HFFc6 (cell line): ENCODE measurements at regions not wholly inside any gene's neighbourhood (a gene's known extent, or its start where the extent isn't known, plus 50 kb on each side); places are given as distances from the start of the nearest gene placed in this dataset.

Experiments used
- DNase-seq: peaks from one replicate; pipeline ENCODE4 v3.0.0-alpha.2; 2018
- H3K27ac Mint-ChIP-seq: 2 replicates; pipeline ENCODE4 v1.8.0; 2020; ENCODE audit warnings: mild to moderate bottlenecking, mixed read lengths
- H3K27me3 Mint-ChIP-seq: 2 replicates; pipeline ENCODE4 v1.8.0; 2021; ENCODE audit warnings: mild to moderate bottlenecking, moderate library complexity, mixed read lengths; ENCODE audit not compliant: insufficient read depth
- H3K36me3 Mint-ChIP-seq: 2 replicates; pipeline ENCODE4 v1.8.0; 2021; ENCODE audit warnings: low read depth, mixed read lengths
- H3K4me1 Mint-ChIP-seq: 2 replicates; pipeline ENCODE4 v1.8.0; 2020; ENCODE audit warnings: low read depth, mixed read lengths
- H3K4me3 Mint-ChIP-seq: 2 replicates; pipeline ENCODE4 v1.8.0; 2020; ENCODE audit warnings: mild to moderate bottlenecking, moderate library complexity, mixed read lengths
- H3K9me3 Mint-ChIP-seq: 2 replicates; pipeline ENCODE4 v1.8.0; 2020; ENCODE audit warnings: mild to moderate bottlenecking, mixed read lengths
- CTCF ChIP-seq: fragments of 200-600 bp; sonication (generic); IDR thresholded peaks from 2 replicates; pipeline ENCODE4 v1.5.0; 2021; ENCODE audit warnings: antibody characterized with exemption, mild to moderate bottlenecking

GRCh38 chr1:199411506-199411905 lies 616.0 kb upstream of the NR5A2 start:
- peaks cover 3% of the 10 kb centered on the region for H3K9me3 Mint-ChIP-seq
- H3K36me3 Mint-ChIP-seq = no peaks in the 10 kb centered on the region
- H3K27me3 Mint-ChIP-seq = no peaks in the 10 kb centered on the region
- no peak overlapping the region for H3K27ac Mint-ChIP-seq
- DNase-seq = no peak
- H3K4me1 Mint-ChIP-seq = no peaks in the 10 kb centered on the region
- no peak for TF ChIP-seq CTCF
- H3K4me3 Mint-ChIP-seq = no peak overlapping the region

- peak; percentile 54 for DNase-seq
- Mint-ChIP-seq H3K4me1 (no peaks in the 10 kb centered on the region; the same call in 1 of the 2 replicates), H3K4me3 (no peak overlapping the region), H3K9me3 (peaks cover 1% of the 10 kb centered on the region), H3K36me3 (no peaks in the 10 kb centered on the region), H3K27me3 (no peaks in the 10 kb centered on the region; the same call in 1 of the 2 replicates), H3K27ac (no peak overlapping the region)
- peak; percentile 75 for TF ChIP-seq CTCF
Measured at GRCh38 chr1:199422206-199422605, 605.3 kb upstream of the NR5A2 start.

- Mint-ChIP-seq H3K9me3 (peaks cover 5% of the 10 kb centered on the region; the same call in 1 of the 2 replicates), H3K27ac (no peak overlapping the region), H3K4me3 (no peak overlapping the region), H3K4me1 (no peaks in the 10 kb centered on the region), H3K36me3 (no peaks in the 10 kb centered on the region), H3K27me3 (peaks cover 9% of the 10 kb centered on the region)
- TF ChIP-seq CTCF = no peak
- no peak for DNase-seq
Measured at GRCh38 chr1:199447906-199448305, 579.6 kb upstream of the NR5A2 start.

- Mint-ChIP-seq H3K9me3 (peaks cover 5% of the 10 kb centered on the region; the same call in 1 of the 2 replicates), H3K36me3 (no peaks in the 10 kb centered on the region), H3K27me3 (peaks cover 9% of the 10 kb centered on the region), H3K27ac (no peak overlapping the region), H3K4me3 (no peak overlapping the region), H3K4me1 (no peaks in the 10 kb centered on the region)
- no peak for DNase-seq
- no peak for TF ChIP-seq CTCF
Measured at GRCh38 chr1:199448646-199449045, 578.9 kb upstream of the NR5A2 start.

- DNase-seq = no peak
- H3K36me3 Mint-ChIP-seq = no peaks in the 10 kb centered on the region
- H3K27ac Mint-ChIP-seq = no peak overlapping the region
- peaks cover 9% of the 10 kb centered on the region for H3K27me3 Mint-ChIP-seq
- TF ChIP-seq CTCF = no peak
- H3K4me3 Mint-ChIP-seq = no peak overlapping the region
- no peaks in the 10 kb centered on the region for H3K4me1 Mint-ChIP-seq
- H3K9me3 Mint-ChIP-seq = peaks cover 5% of the 10 kb centered on the region; the same call in 1 of the 2 replicates
Measured at GRCh38 chr1:199449221-199449620, 578.3 kb upstream of the NR5A2 start.

GRCh38 chr1:199449681-199450080 lies 577.8 kb upstream of the NR5A2 start:
- Mint-ChIP-seq H3K36me3 (no peaks in the 10 kb centered on the region), H3K9me3 (peaks cover 5% of the 10 kb centered on the region; the same call in 1 of the 2 replicates), H3K27ac (no peak overlapping the region), H3K27me3 (peaks cover 9% of the 10 kb centered on the region), H3K4me3 (no peak overlapping the region), H3K4me1 (no peaks in the 10 kb centered on the region)
- no peak for TF ChIP-seq CTCF
- DNase-seq = no peak
